ENCODE measurements at regions not wholly inside any gene's neighbourhood (a gene's known extent, or its start where the extent isn't known, plus 50 kb on each side); places are given as distances from the start of the nearest gene placed in this dataset.

DNA sequence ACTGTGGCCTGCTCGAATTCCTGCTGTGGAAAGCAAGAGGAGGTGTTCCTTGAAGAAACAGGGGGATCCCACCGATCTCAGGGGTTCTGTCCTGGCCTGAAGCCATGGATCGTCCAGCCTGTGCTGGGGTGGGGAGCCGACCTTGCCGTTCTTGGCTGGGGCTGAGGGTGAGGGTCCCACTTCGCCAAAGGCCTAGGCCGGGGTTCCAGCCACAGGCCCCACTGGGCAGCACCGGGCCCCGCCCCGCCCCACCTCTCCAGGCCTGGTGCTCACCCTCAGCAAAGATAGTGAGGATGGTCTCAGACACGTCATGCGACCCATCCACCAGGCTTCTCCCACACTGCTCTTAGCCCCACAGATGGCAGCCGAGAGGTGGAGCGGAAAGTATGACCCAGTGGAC, 51.4 kb upstream of the ZNF716 start:
- H3K4me3 ChIP-seq = no peak overlapping the region
- intact Hi-C loops (cut with DNase I; ENCODE audit: low total_unique reads) = no loop called here
- no peaks in the 10 kb centered on the region for H3K27me3 ChIP-seq
- in situ Hi-C loops (cut with MboI; ENCODE audit: low sequenced_read_pairs in 4 of 4) = no loop called here
- H3K9me3 ChIP-seq = no peaks in the 10 kb centered on the region
- no peak overlapping the region for H3K27ac ChIP-seq
- DNase-seq = no peak
- H3K4me1 ChIP-seq = no peaks in the 10 kb centered on the region
- TF ChIP-seq POLR2A (IDR thresholded peaks at IDR 0.05) = no peak
- TF ChIP-seq CTCF (IDR thresholded peaks at IDR 0.05 in 4 of 5, conservative IDR thresholded peaks at IDR 0.05 in 1 of 5) = no peak
- no peaks in the 10 kb centered on the region for H3K36me3 ChIP-seq
- no peak for ATAC-seq

DNA sequence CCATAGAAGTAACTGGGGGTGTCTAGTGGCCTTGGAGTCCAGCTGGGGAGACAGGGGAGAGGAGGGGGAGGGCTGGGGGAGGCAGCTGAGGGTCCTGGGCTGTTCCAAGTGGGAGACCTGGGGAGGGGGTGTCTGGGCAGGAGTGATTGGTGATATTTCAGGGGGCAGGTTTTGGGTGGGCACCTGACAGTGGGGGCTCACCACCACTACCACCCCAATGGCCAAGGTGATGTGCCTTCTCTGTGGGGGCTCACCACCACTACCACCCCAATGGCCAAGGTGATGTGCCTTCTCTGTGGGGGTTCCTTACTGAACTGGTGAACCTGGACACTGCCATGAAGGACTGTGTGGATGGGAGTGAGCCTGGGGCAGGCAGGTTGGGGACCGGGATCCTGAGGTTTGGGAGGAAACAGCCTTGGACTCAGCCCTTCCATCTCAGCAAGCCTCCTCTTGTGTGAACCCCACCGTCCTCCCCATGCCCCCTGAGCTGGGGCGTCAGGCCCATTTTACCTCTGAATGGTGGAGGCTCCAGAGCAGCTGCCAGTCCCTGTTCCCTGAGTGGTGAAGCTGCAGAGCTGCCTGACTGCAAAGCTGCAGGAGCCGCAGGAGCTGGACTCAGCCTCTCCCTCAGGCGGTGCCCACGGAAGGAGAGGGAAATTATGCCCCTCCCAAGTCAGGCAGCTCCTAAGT, 50.6 kb upstream of the ZNF716 start:
- DNase-seq (no peak), ATAC-seq (no peak)
- Histone ChIP-seq H3K27me3 (no peaks in the 10 kb centered on the region), H3K4me3 (no peak overlapping the region), H3K9me3 (no peaks in the 10 kb centered on the region), H3K4me1 (no peaks in the 10 kb centered on the region), H3K27ac (no peak overlapping the region), H3K36me3 (no peaks in the 10 kb centered on the region)
- intact Hi-C loops (cut with DNase I; ENCODE audit: low total_unique reads) (no loop called here), in situ Hi-C loops (cut with MboI; ENCODE audit: low sequenced_read_pairs in 4 of 4) (no loop called here)
- TF ChIP-seq CTCF (IDR thresholded peaks at IDR 0.05 in 4 of 5, conservative IDR thresholded peaks at IDR 0.05 in 1 of 5) = no peak
- no peak for TF ChIP-seq POLR2A (IDR thresholded peaks at IDR 0.05)

- Histone ChIP-seq H3K4me3 (no peak overlapping the region), H3K4me1 (no peaks in the 10 kb centered on the region), H3K27ac (no peak overlapping the region), H3K27me3 (no peaks in the 10 kb centered on the region), H3K9me3 (no peaks in the 10 kb centered on the region), H3K36me3 (no peaks in the 10 kb centered on the region)
- in situ Hi-C loops (cut with MboI; ENCODE audit: low sequenced_read_pairs in 4 of 4) = no loop called here
- intact Hi-C loops (cut with DNase I; ENCODE audit: low total_unique reads) = no loop called here
- ATAC-seq = no peak
- TF ChIP-seq POLR2A (IDR thresholded peaks at IDR 0.05) (no peak), CTCF (IDR thresholded peaks at IDR 0.05 in 4 of 5, conservative IDR thresholded peaks at IDR 0.05 in 1 of 5) (no peak)
- DNase-seq = no peak
These were observed 50.0 kb upstream of the ZNF716 start for GRCh38 chr7:57399972-57400371.

Data from gastrocnemius medialis (tissue), 4 donors.